ENCODE measurements at regions not wholly inside any gene's neighbourhood (a gene's known extent, or its start where the extent isn't known, plus 50 kb on each side); places are given as distances from the start of the nearest gene placed in this dataset.

DNA sequence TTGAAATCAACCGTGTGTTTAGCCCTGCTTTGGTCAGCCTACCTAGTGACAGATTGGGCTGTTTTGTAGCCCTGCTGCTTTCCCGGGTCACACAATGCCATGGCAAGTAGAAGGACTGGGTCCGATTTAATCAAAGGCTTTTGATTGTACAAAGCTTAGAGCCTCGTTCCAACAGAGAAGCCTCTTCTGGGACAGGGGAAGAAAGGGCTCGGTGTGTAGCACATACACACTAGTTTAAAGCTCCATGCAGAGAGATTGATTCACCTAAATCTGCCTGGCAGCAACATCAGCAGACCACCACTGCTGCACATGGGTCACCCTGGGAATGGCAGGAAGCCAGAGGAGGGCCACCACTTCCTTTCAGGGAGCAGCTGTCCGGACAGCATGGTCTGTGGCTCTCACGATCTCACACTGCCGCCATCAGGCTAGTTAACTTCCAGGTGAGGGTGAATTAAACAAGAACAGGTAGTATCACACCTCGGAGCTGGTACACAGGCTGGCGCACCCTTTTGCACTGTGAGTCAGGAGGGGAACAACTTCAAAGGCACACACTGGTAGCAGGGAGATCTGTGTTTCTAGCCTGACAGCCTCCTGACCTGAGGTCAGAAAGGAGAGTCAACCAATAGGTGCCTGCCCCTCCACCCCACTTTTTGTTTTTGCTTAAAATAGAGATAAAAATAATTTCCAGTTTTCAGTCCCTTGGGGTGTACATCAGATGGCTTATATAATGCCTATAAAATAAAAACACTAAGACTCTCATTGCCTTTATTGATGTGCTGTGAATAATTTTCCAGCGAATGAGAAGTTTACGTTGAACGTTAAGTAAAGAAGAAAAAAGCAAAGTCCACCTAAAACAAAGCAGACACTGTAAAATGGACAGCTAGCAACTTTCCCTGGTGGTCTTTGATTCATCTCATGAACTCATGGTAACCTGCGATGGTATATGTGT is 108.5 kb downstream of the CDCA7 start:
- no peak overlapping the region for H3K4me3 ChIP-seq (ENCODE audit: low read depth, low read length)
- TF ChIP-seq, protein P1, sequence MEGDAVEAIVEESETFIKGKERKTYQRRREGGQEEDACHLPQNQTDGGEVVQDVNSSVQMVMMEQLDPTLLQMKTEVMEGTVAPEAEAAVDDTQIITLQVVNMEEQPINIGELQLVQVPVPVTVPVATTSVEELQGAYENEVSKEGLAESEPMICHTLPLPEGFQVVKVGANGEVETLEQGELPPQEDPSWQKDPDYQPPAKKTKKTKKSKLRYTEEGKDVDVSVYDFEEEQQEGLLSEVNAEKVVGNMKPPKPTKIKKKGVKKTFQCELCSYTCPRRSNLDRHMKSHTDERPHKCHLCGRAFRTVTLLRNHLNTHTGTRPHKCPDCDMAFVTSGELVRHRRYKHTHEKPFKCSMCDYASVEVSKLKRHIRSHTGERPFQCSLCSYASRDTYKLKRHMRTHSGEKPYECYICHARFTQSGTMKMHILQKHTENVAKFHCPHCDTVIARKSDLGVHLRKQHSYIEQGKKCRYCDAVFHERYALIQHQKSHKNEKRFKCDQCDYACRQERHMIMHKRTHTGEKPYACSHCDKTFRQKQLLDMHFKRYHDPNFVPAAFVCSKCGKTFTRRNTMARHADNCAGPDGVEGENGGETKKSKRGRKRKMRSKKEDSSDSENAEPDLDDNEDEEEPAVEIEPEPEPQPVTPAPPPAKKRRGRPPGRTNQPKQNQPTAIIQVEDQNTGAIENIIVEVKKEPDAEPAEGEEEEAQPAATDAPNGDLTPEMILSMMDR (IDR thresholded peaks at IDR 0.05; ENCODE audit: low read depth, low read length, missing control alignments) = no peak
- DNase-seq (ENCODE audit: low read depth) = no peak
- in situ Hi-C loops (cut with HindIII; ENCODE audit: low sequenced_read_pairs) = no loop called here

DNA sequence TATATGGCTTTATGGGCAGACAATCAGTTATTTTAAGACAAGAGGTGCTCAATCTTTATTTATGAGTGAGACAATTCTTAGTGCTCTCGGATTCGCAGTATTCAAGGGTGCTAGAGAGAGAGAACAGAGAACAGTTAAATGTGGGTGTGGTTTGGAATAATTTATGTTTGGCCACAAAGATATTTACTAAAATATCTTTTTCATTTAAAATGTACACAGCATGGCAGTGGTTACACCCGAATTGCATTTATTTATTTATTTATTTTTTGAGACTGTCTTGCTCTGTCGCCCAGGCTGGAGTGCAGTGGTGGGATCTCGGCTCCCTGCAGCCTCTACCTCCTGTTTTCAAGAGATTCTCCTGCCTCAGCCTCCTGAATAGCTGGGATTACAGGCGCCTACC is 109.2 kb downstream of the CDCA7 start:
- TF ChIP-seq, protein P1 (IDR thresholded peaks at IDR 0.05; ENCODE audit: low read depth, low read length, missing control alignments) = no peak
- DNase-seq (ENCODE audit: low read depth) = no peak
- in situ Hi-C loops (cut with HindIII; ENCODE audit: low sequenced_read_pairs) = no loop called here
- no peak overlapping the region for H3K4me3 ChIP-seq (ENCODE audit: low read depth, low read length)

DNA sequence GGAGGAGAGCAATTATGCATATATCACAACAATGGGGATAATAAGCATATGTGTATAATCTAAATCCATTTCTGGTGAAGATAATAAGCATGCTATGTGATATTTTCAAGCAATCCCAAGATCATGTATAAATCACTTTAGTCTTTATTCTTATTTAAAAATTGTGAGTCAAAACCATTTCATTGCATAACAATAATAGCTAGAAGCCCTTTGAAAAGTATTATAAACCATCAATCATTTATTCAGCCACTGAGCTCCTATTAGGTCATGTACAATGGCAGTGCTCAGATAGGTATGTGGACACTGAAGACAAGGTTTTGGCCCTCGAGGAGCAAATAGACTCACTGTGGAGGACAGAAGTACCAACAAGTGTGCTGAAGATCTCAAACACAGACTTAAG is 113.1 kb downstream of the CDCA7 start:
- in situ Hi-C loops (cut with HindIII; ENCODE audit: low sequenced_read_pairs) = no loop called here
- no peak overlapping the region for H3K4me3 ChIP-seq (ENCODE audit: low read depth, low read length)
- no peak for DNase-seq (ENCODE audit: low read depth)
- TF ChIP-seq, protein P1 (IDR thresholded peaks at IDR 0.05; ENCODE audit: low read depth, low read length, missing control alignments) = no peak

- no peak for DNase-seq (ENCODE audit: low read depth)
- in situ Hi-C loops (cut with HindIII; ENCODE audit: low sequenced_read_pairs) = no loop called here
- no peak overlapping the region for H3K4me3 ChIP-seq (ENCODE audit: low read depth, low read length)
- TF ChIP-seq, protein P1 (IDR thresholded peaks at IDR 0.05; ENCODE audit: low read depth, low read length, missing control alignments) = no peak
Measured at GRCh38 chr2:173468266-173468793, 113.7 kb downstream of the CDCA7 start.

GRCh38 chr2:173472112-173472511 is 117.4 kb downstream of the CDCA7 start:
- no peak overlapping the region for H3K4me3 ChIP-seq (ENCODE audit: low read depth, low read length)
- in situ Hi-C loops (cut with HindIII; ENCODE audit: low sequenced_read_pairs) = no loop called here

GRCh38 chr2:173483137-173483536 is 128.5 kb downstream of the CDCA7 start:
- in situ Hi-C loops (cut with HindIII; ENCODE audit: low sequenced_read_pairs) = no loop called here
- no peak overlapping the region for H3K4me3 ChIP-seq (ENCODE audit: low read depth, low read length)
- DNase-seq (ENCODE audit: low read depth) = no peak

More at GRCh38 chr2:173472112-173472511, 117.4 kb downstream of the CDCA7 start:
- DNase-seq (ENCODE audit: low read depth) = no peak
- TF ChIP-seq, protein P1 (IDR thresholded peaks at IDR 0.05; ENCODE audit: low read depth, low read length, missing control alignments) = no peak

More at GRCh38 chr2:173483137-173483536, 128.5 kb downstream of the CDCA7 start:
- TF ChIP-seq, protein P1 (IDR thresholded peaks at IDR 0.05; ENCODE audit: low read depth, low read length, missing control alignments) = no peak

All from astrocyte of the cerebellum (primary cell).